SK-N-SH treated with all-trans-retinoic acid at 6 μM for 48 hours (cell line): ENCODE measurements at regions not wholly inside any gene's neighbourhood (a gene's known extent, or its start where the extent isn't known, plus 50 kb on each side); places are given as distances from the start of the nearest gene placed in this dataset.

Experiments
- SNAI2 ChIP-seq: fragments of 250-450 bp; sonication (Bioruptor Pico); IDR thresholded peaks from 2 replicates; pipeline ENCODE4 v1.5.0; 2020; ENCODE audit warnings: mild to moderate bottlenecking, moderate library complexity
- TF ChIP-seq, protein P1 (sequence below): fragments of 250-450 bp; sonication (Bioruptor Pico); IDR thresholded peaks from 2 replicates; pipeline ENCODE4 v1.5.1; 2021; ENCODE audit warnings: mild to moderate bottlenecking, moderate library complexity
- TF ChIP-seq, protein P2 (sequence below): fragments of 250-450 bp; sonication (Bioruptor Pico); IDR thresholded peaks from 2 replicates; pipeline ENCODE4 v1.8.0; 2020; ENCODE audit warnings: mild to moderate bottlenecking, moderate library complexity, borderline replicate concordance
- TF ChIP-seq, protein P3 (sequence below): fragments of 250-450 bp; sonication (Bioruptor Pico); IDR thresholded peaks from 2 replicates; pipeline ENCODE4 v1.8.0; 2021; ENCODE audit warnings: low read depth, mild to moderate bottlenecking, moderate library complexity, borderline replicate concordance

DNA sequence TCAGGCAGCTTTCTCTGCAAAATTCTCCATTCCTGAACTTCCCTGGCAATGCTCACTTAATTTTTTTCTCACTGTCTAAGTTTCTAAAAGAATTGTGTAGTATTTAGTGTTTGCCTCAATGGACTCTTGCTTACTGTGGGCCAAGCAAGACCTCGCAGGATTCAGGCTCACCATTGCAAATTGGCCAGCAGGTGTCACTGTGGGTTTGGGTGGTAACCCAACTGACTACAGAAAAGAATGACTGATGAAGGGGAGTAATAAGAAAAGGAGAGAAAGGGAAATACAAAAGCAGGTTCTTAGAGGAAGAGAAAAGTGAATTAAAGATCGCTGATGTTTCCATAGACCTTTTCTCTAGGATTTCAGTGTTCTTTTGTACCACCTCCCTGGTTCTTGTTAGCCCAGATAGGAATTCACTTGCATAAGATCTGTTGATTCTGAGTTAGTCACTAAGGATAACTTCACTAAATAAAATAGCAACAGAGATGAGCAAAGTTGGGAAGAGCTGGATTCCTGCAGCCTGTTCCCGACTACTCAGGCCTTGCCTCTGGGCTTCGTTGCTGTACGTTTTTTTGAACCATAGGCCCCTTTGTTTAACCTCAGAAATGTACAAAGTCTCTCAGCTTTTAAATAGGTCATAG is 386.5 kb upstream of the DDHD1 start:
- TF ChIP-seq, protein P1, sequence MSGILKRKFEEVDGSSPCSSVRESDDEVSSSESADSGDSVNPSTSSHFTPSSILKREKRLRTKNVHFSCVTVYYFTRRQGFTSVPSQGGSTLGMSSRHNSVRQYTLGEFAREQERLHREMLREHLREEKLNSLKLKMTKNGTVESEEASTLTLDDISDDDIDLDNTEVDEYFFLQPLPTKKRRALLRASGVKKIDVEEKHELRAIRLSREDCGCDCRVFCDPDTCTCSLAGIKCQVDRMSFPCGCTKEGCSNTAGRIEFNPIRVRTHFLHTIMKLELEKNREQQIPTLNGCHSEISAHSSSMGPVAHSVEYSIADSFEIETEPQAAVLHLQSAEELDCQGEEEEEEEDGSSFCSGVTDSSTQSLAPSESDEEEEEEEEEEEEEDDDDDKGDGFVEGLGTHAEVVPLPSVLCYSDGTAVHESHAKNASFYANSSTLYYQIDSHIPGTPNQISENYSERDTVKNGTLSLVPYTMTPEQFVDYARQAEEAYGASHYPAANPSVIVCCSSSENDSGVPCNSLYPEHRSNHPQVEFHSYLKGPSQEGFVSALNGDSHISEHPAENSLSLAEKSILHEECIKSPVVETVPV, result no peak
- no peak for TF ChIP-seq SNAI2 (CRISPR knock-in tag)
- TF ChIP-seq, protein P2, sequence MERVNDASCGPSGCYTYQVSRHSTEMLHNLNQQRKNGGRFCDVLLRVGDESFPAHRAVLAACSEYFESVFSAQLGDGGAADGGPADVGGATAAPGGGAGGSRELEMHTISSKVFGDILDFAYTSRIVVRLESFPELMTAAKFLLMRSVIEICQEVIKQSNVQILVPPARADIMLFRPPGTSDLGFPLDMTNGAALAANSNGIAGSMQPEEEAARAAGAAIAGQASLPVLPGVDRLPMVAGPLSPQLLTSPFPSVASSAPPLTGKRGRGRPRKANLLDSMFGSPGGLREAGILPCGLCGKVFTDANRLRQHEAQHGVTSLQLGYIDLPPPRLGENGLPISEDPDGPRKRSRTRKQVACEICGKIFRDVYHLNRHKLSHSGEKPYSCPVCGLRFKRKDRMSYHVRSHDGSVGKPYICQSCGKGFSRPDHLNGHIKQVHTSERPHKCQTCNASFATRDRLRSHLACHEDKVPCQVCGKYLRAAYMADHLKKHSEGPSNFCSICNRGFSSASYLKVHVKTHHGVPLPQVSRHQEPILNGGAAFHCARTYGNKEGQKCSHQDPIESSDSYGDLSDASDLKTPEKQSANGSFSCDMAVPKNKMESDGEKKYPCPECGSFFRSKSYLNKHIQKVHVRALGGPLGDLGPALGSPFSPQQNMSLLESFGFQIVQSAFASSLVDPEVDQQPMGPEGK (CRISPR knock-in tag), result no peak
- TF ChIP-seq, protein P3, sequence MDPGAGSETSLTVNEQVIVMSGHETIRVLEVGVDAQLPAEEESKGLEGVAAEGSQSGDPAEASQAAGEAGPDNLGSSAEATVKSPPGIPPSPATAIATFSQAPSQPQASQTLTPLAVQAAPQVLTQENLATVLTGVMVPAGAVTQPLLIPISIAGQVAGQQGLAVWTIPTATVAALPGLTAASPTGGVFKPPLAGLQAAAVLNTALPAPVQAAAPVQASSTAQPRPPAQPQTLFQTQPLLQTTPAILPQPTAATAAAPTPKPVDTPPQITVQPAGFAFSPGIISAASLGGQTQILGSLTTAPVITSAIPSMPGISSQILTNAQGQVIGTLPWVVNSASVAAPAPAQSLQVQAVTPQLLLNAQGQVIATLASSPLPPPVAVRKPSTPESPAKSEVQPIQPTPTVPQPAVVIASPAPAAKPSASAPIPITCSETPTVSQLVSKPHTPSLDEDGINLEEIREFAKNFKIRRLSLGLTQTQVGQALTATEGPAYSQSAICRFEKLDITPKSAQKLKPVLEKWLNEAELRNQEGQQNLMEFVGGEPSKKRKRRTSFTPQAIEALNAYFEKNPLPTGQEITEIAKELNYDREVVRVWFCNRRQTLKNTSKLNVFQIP (CRISPR knock-in tag), result no peak
